Testis (tissue), 2 donors: ENCODE measurements at regions not wholly inside any gene's neighbourhood (a gene's known extent, or its start where the extent isn't known, plus 50 kb on each side); places are given as distances from the start of the nearest gene placed in this dataset.

Experiments used
- POLR2A ChIP-seq: fragments of 450-650 bp; IDR thresholded peaks from one replicate; pipeline ENCODE4 v1.6.1; 2017; ENCODE audit warnings: antibody characterized with exemption, mild to moderate bottlenecking, moderate library complexity
- TF ChIP-seq, protein P1 (sequence below), 3 experiments: fragments of 450-650 bp in 2 of 3; fragments of 200-600 bp in 1 of 3; sonication (generic) in 1 of 3; IDR thresholded peaks; one replicate each; pipeline ENCODE4 v1.5.1; 2016 to 2019; ENCODE audit warnings: antibody characterized with exemption in 3 of 3, mild to moderate bottlenecking in 2 of 3, moderate library complexity in 1 of 3

DNA sequence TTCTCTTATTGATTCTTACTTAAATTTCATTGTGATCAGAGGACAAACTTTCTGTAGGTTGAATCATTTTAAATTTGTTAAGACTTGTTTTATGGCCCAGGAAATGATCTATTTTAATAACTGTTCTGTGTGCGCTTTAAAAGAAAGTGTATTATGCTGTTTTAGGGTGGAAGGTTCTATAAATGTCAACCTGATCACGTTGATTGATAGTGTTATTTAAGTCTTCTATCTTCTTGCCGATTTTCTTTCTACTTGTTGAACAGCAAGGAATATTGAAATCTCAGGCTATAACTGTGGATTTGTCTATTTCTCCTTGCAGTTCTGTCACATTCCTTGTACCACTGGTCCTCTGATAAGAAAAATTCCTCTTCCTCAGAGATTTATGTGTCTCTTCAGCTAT is 112.7 kb downstream of the TANC2 start:
- TF ChIP-seq, protein P1, sequence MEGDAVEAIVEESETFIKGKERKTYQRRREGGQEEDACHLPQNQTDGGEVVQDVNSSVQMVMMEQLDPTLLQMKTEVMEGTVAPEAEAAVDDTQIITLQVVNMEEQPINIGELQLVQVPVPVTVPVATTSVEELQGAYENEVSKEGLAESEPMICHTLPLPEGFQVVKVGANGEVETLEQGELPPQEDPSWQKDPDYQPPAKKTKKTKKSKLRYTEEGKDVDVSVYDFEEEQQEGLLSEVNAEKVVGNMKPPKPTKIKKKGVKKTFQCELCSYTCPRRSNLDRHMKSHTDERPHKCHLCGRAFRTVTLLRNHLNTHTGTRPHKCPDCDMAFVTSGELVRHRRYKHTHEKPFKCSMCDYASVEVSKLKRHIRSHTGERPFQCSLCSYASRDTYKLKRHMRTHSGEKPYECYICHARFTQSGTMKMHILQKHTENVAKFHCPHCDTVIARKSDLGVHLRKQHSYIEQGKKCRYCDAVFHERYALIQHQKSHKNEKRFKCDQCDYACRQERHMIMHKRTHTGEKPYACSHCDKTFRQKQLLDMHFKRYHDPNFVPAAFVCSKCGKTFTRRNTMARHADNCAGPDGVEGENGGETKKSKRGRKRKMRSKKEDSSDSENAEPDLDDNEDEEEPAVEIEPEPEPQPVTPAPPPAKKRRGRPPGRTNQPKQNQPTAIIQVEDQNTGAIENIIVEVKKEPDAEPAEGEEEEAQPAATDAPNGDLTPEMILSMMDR (IDR thresholded peaks at IDR 0.05): no peak
- no peak for TF ChIP-seq POLR2A
